ENCODE measurements at regions not wholly inside any gene's neighbourhood (a gene's known extent, or its start where the extent isn't known, plus 50 kb on each side); places are given as distances from the start of the nearest gene placed in this dataset.

- Mint-ChIP-seq H3K9me3 (peaks cover 23% of the 10 kb centered on the region), H3K27me3 (no peaks in the 10 kb centered on the region), H3K27ac (no peak overlapping the region), H3K4me1 (no peaks in the 10 kb centered on the region), H3K4me3 (no peak overlapping the region), H3K36me3 (ENCODE audit: low read depth) (no peaks in the 10 kb centered on the region)
- no peak for DNase-seq
- no peak for ATAC-seq
These were observed 1573.6 kb downstream of the TECRL start for GRCh38 chr4:62835631-62836030.

DNA sequence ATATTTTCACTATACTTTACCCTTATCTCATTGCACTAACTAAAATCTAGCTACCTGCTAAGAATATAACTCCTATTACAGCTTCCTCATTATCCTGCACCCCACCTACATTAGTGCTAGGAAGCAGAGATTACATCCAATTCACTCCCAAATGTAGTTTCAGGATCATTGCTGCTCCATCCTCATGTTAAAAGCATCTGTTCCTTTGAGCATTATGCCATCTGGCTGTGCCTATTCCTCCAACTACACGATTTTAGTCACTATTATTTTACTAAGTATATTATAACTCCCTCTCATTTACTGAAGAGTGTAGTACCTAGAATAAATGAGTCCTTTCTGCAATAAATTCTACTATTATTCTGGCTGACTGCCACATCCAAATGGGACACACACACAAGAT, 1586.9 kb downstream of the TECRL start:
- Mint-ChIP-seq H3K4me3 (no peak overlapping the region), H3K9me3 (peaks cover 22% of the 10 kb centered on the region), H3K27ac (no peak overlapping the region), H3K4me1 (no peaks in the 10 kb centered on the region), H3K27me3 (no peaks in the 10 kb centered on the region), H3K36me3 (ENCODE audit: low read depth) (no peaks in the 10 kb centered on the region)
- no peak for DNase-seq
- no peak for ATAC-seq

DNA sequence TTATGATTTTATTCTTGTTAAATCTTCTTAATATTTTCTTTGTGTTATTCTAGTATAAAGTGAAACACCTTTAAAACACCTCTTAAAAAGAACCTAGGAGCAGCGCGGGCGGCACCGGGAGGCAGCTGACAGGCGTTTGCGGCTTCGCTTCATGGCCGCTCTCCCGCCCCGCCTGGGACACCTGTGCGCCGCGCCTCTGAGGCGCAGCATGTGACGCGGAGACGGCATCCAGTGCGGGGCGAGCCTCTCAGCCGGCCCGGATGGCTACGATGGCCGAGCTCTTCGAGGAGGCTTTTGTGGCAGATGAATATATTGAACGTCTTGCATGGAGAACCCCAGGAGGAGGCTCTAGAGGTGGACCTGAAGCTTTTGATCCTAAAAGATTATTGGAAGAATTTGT, 1592.7 kb downstream of the TECRL start:
- ATAC-seq (no peak), DNase-seq (no peak)
- Mint-ChIP-seq H3K4me3 (no peak overlapping the region), H3K27ac (no peak overlapping the region), H3K27me3 (no peaks in the 10 kb centered on the region), H3K36me3 (ENCODE audit: low read depth) (no peaks in the 10 kb centered on the region), H3K4me1 (no peaks in the 10 kb centered on the region), H3K9me3 (no peaks in the 10 kb centered on the region)

- H3K27ac Mint-ChIP-seq, result no peak overlapping the region
- DNase-seq (no peak), ATAC-seq (no peak)
- H3K9me3 Mint-ChIP-seq, result no peaks in the 10 kb centered on the region
- H3K4me3 Mint-ChIP-seq, result no peak overlapping the region
- H3K4me1 Mint-ChIP-seq, result no peaks in the 10 kb centered on the region
- H3K36me3 Mint-ChIP-seq (ENCODE audit: low read depth), result no peaks in the 10 kb centered on the region
- no peaks in the 10 kb centered on the region for H3K27me3 Mint-ChIP-seq
These were observed 1594.7 kb downstream of the TECRL start for GRCh38 chr4:62814510-62815047.

DNA sequence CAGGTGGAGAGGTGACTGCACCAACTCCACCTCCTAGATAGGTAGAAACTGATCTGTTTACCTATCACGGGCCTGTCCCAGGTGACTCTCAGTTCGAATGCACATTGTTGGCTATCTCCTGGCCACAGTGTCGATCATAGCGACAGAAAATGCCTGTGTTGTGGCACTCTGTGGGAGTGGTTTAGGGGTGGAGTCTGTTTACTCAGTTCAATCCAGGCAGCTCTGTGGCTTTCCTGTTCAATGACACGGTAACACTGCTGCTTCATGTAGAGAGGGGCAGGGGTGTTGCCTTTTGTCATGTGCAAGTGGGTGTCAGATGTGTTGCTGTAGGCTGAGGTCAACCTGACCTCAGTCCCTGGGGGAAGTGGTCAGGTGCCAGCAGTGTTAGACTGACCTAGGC, 1602.4 kb downstream of the TECRL start:
- ATAC-seq (no peak), DNase-seq (no peak)
- peaks cover 5% of the 10 kb centered on the region for H3K9me3 Mint-ChIP-seq
- no peaks in the 10 kb centered on the region for H3K4me1 Mint-ChIP-seq
- H3K27me3 Mint-ChIP-seq, result no peaks in the 10 kb centered on the region
- no peak overlapping the region for H3K4me3 Mint-ChIP-seq
- H3K36me3 Mint-ChIP-seq (ENCODE audit: low read depth), result no peaks in the 10 kb centered on the region
- no peak overlapping the region for H3K27ac Mint-ChIP-seq

GRCh38 chr4:62804075-62804474, 1603.9 kb downstream of the ADGRL3 start:
- no peaks in the 10 kb centered on the region for H3K36me3 Mint-ChIP-seq (ENCODE audit: low read depth)
- ATAC-seq (no peak), DNase-seq (no peak)
- H3K4me3 Mint-ChIP-seq, result no peak overlapping the region
- no peaks in the 10 kb centered on the region for H3K27me3 Mint-ChIP-seq
- peaks cover 6% of the 10 kb centered on the region for H3K9me3 Mint-ChIP-seq
- no peak overlapping the region for H3K27ac Mint-ChIP-seq
- H3K4me1 Mint-ChIP-seq, result no peaks in the 10 kb centered on the region

DNA sequence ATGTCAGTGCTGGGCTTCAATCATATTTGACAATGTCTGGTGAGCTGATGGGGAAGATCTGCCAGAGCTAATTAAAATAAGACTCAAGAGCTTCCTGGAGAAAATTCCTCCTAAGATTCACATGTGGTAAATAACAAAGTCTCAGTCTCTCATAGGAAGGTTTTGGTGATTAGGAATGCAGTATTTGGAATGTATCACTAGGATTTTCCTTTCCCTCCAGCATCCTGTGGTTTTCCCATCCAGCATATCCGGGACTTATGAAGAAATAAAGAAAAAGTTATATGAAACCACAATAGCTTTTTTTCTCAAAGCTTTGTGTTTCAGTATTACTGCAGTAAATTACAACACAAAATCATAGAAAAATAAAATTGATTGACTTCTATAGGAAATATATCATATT, 1597.1 kb downstream of the ADGRL3 start:
- no peak overlapping the region for H3K4me3 Mint-ChIP-seq
- no peaks in the 10 kb centered on the region for H3K27me3 Mint-ChIP-seq
- no peaks in the 10 kb centered on the region for H3K36me3 Mint-ChIP-seq (ENCODE audit: low read depth)
- no peaks in the 10 kb centered on the region for H3K4me1 Mint-ChIP-seq
- peaks cover 12% of the 10 kb centered on the region for H3K9me3 Mint-ChIP-seq
- ATAC-seq (no peak), DNase-seq (no peak)
- H3K27ac Mint-ChIP-seq, result no peak overlapping the region

DNA sequence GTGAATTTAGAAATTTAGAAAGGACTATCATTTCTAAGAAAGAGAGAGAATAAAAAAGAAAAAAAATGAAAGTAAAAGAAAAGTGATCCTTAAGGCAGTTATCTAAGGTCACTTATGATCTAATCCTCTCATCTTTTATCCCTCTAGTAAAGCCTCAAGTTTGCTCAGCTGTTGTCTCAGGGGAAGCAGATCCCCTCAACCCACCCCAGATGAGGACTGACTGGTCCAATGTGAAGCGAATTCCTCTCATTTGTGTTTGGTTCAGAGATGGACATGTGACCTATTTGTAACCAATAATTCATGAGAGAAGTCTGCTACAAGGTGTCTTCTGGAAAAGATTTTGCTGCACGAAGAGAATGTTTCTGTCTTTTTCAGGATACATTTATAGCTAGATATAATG, 1591.3 kb downstream of the ADGRL3 start:
- H3K36me3 Mint-ChIP-seq (ENCODE audit: low read depth), result no peaks in the 10 kb centered on the region
- no peak overlapping the region for H3K4me3 Mint-ChIP-seq
- H3K27ac Mint-ChIP-seq, result no peak overlapping the region
- ATAC-seq (no peak), DNase-seq (no peak)
- peaks cover 3% of the 10 kb centered on the region for H3K9me3 Mint-ChIP-seq
- H3K4me1 Mint-ChIP-seq, result no peaks in the 10 kb centered on the region
- no peaks in the 10 kb centered on the region for H3K27me3 Mint-ChIP-seq

GRCh38 chr4:62771983-62772557, 1571.9 kb downstream of the ADGRL3 start:
- Mint-ChIP-seq H3K9me3 (peaks cover 6% of the 10 kb centered on the region), H3K36me3 (ENCODE audit: low read depth) (no peaks in the 10 kb centered on the region), H3K27me3 (no peaks in the 10 kb centered on the region), H3K4me3 (no peak overlapping the region), H3K4me1 (no peaks in the 10 kb centered on the region), H3K27ac (no peak overlapping the region)
- DNase-seq (no peak), ATAC-seq (no peak)

DNA sequence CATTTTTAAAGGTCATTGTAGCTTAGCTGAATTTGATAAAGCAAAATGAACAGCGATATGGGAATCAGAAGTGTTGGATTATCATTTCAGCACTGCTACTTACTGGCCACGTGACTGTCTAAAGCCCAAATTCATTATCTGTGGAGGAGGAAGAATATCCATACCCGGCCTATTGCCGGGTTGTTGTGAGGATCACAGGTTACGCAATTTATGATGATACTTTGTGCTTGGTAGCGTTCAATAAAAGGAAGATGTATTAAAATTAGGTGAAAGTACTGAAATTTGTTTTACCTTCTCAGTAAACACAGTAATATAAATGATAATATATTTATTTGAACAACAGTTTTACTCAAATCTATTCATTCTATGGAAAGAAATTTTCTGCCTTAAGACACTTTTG, 1540.2 kb downstream of the ADGRL3 start:
- no peak overlapping the region for H3K4me3 Mint-ChIP-seq
- no peaks in the 10 kb centered on the region for H3K4me1 Mint-ChIP-seq
- DNase-seq (no peak), ATAC-seq (no peak)
- H3K36me3 Mint-ChIP-seq (ENCODE audit: low read depth), result no peaks in the 10 kb centered on the region
- H3K27ac Mint-ChIP-seq, result no peak overlapping the region
- peaks cover 11% of the 10 kb centered on the region for H3K9me3 Mint-ChIP-seq
- no peaks in the 10 kb centered on the region for H3K27me3 Mint-ChIP-seq

GRCh38 chr4:62717154-62717553, 1517.0 kb downstream of the ADGRL3 start:
- Mint-ChIP-seq H3K9me3 (peaks cover 11% of the 10 kb centered on the region), H3K36me3 (ENCODE audit: low read depth) (no peaks in the 10 kb centered on the region), H3K4me1 (no peaks in the 10 kb centered on the region), H3K27ac (no peak overlapping the region), H3K27me3 (no peaks in the 10 kb centered on the region), H3K4me3 (no peak overlapping the region)
- no peak for ATAC-seq
- DNase-seq, result no peak

DNA sequence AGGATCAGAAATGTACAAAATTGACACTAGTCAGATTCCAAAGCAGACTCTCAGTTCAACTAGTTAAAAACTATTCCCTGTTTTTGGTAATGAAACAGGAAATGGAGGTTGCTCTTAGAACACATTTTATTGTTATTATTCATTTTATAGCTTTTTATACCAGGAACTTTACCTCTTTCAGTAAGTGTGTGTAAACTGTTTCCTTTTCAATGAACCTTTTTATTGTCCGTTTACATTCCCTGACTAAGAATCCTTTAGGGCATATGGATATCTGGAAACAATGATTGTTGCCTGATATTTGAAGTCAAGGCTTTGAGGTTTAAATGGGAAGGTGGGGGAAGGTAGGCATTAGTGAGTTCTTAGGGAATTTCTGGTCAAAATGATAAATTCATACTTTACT, 1511.4 kb downstream of the ADGRL3 start:
- Mint-ChIP-seq H3K36me3 (ENCODE audit: low read depth) (no peaks in the 10 kb centered on the region), H3K4me3 (no peak overlapping the region), H3K4me1 (no peaks in the 10 kb centered on the region), H3K27ac (no peak overlapping the region), H3K9me3 (peaks cover 7% of the 10 kb centered on the region), H3K27me3 (no peaks in the 10 kb centered on the region)
- DNase-seq (no peak), ATAC-seq (no peak)

DNA sequence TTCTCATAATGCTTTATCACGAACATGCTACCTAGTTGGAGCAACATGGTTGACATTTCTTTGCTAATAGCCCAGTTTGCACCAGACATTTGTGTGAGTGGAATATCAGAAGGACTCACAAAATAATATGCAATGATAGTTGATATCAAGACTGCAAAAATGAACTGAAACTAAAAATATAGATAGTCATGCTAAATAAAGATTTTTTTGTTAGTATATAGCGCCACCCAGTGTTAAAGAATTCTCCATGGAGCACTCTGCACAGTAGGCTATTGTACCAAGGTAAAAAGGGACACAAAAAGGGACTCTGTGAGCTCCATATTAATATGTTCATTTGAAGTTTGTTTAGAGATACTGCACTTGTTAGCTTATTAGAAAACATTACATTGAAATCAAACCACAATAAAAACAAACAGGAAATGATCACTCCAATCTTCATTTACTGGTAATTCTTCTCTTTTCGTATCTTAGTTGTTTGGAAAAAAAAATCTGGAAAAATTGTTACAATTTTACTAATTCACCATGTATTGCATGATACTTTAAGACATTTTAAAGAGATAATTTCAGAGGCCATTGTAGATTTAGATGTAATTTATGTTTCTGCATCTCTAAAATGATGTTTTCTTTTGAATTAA, 1509.6 kb downstream of the ADGRL3 start:
- H3K9me3 Mint-ChIP-seq, result no peaks in the 10 kb centered on the region
- H3K36me3 Mint-ChIP-seq (ENCODE audit: low read depth), result no peaks in the 10 kb centered on the region
- H3K27me3 Mint-ChIP-seq, result no peaks in the 10 kb centered on the region
- H3K4me1 Mint-ChIP-seq, result no peaks in the 10 kb centered on the region
- H3K27ac Mint-ChIP-seq, result no peak overlapping the region
- ATAC-seq, result no peak
- DNase-seq, result no peak
- no peak overlapping the region for H3K4me3 Mint-ChIP-seq

GRCh38 chr4:62706423-62706822, 1506.3 kb downstream of the ADGRL3 start:
- Mint-ChIP-seq H3K9me3 (peaks cover 5% of the 10 kb centered on the region), H3K4me1 (no peaks in the 10 kb centered on the region), H3K27ac (no peak overlapping the region), H3K27me3 (no peaks in the 10 kb centered on the region), H3K36me3 (ENCODE audit: low read depth) (no peaks in the 10 kb centered on the region), H3K4me3 (no peak overlapping the region)
- ATAC-seq, result no peak
- DNase-seq, result no peak

DNA sequence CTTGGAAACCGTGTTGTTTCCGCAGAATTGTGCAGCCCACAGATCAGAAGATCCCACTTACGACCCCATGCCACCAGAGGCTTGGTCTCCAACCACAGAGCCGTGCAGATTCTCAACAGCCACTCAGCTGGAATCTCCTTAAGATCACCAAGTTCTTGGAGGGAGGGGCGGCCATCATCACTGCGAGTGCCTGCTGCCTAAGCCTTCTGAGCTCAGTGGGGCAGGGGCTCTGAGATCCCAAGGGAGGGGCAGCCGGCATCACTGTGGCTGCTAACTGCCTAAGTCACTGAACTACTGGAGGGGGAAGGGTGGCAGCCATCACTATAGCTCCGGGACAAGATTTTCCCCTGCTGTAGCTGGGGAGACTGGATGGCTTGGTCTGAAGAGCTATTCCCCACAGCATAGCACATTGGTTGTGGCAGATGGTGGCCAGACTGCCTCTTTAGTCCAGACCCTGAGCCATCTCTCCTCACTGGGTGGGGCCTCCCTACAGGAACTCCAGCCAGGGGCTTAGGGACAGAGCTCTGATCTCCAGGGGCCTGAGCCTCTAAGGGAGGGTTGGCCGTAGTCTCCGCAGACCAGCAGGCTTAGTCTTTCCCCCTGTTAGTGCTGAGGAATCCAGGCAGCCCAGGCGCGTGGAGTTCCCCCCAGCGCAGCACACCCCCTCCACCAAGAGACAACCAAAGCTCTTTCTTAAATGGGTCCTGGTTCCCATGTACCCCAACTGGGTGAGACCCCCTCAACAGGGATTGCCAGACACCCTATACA, 1483.9 kb downstream of the ADGRL3 start:
- Mint-ChIP-seq H3K4me3 (no peak overlapping the region), H3K36me3 (ENCODE audit: low read depth) (no peaks in the 10 kb centered on the region), H3K4me1 (no peaks in the 10 kb centered on the region), H3K9me3 (peaks cover 15% of the 10 kb centered on the region), H3K27me3 (no peaks in the 10 kb centered on the region), H3K27ac (no peak overlapping the region)
- no peak for ATAC-seq
- no peak for DNase-seq

All from activated naive CD8-positive, alpha-beta T cell treated with anti-CD3 and anti-CD28 coated beads, Interleukin-2, amount 50 U/mL, for 24 hours (primary cell).